ENCODE measurements at regions not wholly inside any gene's neighbourhood (a gene's known extent, or its start where the extent isn't known, plus 50 kb on each side); places are given as distances from the start of the nearest gene placed in this dataset.

DNA sequence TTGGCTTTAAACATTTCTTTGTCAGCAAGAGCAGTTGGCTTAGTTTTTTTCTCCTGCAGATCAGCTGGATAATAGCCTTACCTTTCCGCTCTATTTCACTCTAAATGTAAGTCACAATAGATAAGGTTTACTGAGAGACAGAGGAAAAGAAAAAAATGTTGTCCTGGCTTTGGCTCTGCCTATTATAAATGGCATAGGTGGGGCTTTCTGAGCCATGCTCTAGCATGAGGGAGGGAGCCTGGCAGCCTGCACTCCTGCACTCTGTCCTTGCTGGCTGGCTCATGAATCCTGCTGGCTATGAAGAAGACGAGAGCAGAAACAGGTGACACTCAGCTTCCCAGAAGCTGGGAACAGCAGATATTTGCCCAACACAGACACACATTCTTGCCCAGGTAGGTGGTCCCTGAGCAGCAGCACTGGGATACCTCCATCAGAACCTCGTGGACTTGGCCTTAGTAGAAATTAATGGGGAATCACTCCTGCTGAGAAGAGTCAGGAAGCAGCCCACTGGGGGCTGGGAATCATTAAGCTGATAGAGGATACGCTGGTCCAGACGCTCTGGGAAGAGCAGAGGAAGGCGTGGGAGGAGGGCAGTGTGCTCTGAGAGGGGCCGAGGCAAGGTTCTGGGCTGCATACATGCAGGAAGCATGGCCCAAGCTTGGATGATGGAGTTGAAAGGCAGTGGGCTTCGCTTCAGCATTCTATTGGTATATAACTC lies 514.4 kb upstream of the HS6ST1 start:
- H3K4me3 ChIP-seq (ENCODE audit: low read length): no peak overlapping the region
- no peak overlapping the region for H2AFZ ChIP-seq (ENCODE audit: low read depth, low read length)
- H3K36me3 ChIP-seq (ENCODE audit: insufficient read depth, low read length): no peaks in the 10 kb centered on the region
- peaks cover 3% of the 10 kb centered on the region for H3K27me3 ChIP-seq (ENCODE audit: insufficient read depth, low read length)
- H3K9me3 ChIP-seq (ENCODE audit: low read length): no peaks in the 10 kb centered on the region
- H3K4me1 ChIP-seq (ENCODE audit: insufficient read depth, low read length): peaks cover 3% of the 10 kb centered on the region

DNA sequence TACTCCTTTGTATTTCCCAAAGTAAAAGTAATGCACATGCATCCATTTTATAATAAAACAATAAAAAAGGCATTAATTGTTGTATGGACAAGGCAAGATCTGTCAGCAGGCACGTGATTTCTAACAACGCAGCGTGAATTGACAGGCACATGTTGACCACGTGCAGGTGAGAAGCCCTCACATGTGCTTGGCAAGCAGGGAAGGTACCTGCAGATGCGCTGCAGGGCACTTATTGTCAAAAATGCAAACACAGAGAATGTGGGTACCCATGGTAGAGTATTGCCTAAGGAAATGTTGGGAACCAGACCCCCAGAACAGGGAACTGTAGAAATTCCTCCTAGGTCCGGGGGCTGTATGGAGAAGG lies 515.0 kb upstream of the HS6ST1 start:
- no peaks in the 10 kb centered on the region for H3K36me3 ChIP-seq (ENCODE audit: insufficient read depth, low read length)
- no peak overlapping the region for H2AFZ ChIP-seq (ENCODE audit: low read depth, low read length)
- H3K4me1 ChIP-seq (ENCODE audit: insufficient read depth, low read length): peaks cover 3% of the 10 kb centered on the region
- H3K4me3 ChIP-seq (ENCODE audit: low read length): no peak overlapping the region
- H3K27me3 ChIP-seq (ENCODE audit: insufficient read depth, low read length): peaks cover 3% of the 10 kb centered on the region
- no peaks in the 10 kb centered on the region for H3K9me3 ChIP-seq (ENCODE audit: low read length)

DNA sequence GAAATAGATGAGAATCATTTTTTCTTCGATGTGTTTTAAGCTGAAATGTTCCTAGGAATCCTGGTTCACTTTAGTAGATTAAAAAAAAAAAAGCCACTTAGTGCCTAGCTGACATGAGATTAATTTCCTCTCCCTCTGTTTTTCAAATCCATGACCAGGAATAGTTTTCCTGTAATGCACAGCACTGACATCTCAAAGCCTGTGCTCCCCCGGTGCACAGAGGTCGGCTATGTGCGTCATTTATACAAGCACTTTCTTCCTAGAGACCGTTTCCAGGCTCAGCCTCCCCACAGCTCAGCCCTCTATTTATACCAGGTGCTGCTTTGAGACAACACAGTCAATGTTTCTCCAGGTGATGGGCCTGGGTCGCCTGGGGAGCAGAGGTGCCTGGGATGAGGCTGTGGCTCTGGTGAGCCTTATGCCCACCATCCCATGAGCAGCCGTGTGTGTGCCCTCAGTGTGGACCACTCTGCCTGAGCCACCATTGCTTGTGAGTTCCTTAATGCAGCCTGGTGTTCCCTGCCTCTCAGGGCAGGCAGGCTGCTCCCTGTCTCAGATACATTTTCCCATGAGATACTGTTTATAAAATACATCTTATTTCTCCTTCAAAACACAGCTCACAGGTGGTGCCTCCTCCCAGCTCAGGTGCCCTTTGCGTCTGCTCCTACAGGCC lies 515.7 kb upstream of the HS6ST1 start:
- H3K27me3 ChIP-seq (ENCODE audit: insufficient read depth, low read length): peaks cover 3% of the 10 kb centered on the region

DNA sequence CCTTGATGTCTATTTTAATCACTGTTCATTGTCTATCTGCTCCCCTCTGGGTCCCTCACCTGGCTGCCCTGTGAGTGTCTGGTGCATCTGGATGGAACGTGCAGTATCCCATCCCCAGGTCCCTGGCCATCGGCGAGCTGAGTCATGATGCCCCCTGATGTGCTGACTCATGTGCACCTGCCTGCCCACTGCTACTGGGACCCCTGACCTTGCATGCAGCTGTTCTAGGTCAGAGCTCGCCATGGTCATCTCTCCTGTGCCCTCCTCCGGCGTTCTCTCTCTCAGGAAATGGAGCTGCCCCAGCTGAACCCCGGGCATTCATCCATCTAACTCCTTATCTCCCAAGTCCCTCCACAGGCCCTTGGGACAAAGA lies 516.2 kb upstream of the HS6ST1 start:
- Histone ChIP-seq H3K27me3 (ENCODE audit: insufficient read depth, low read length) (peaks cover 3% of the 10 kb centered on the region), H2AFZ (ENCODE audit: low read depth, low read length) (no peak overlapping the region), H3K4me3 (ENCODE audit: low read length) (no peak overlapping the region), H3K4me1 (ENCODE audit: insufficient read depth, low read length) (peaks cover 3% of the 10 kb centered on the region), H3K9me3 (ENCODE audit: low read length) (no peaks in the 10 kb centered on the region), H3K36me3 (ENCODE audit: insufficient read depth, low read length) (no peaks in the 10 kb centered on the region)

More for the DNA sequence above, 515.7 kb upstream of the HS6ST1 start:
- Histone ChIP-seq H3K36me3 (ENCODE audit: insufficient read depth, low read length) (no peaks in the 10 kb centered on the region), H3K4me1 (ENCODE audit: insufficient read depth, low read length) (peaks cover 3% of the 10 kb centered on the region), H2AFZ (ENCODE audit: low read depth, low read length) (no peak overlapping the region), H3K4me3 (ENCODE audit: low read length) (no peak overlapping the region), H3K9me3 (ENCODE audit: low read length) (no peaks in the 10 kb centered on the region)

- Histone ChIP-seq H3K27me3 (ENCODE audit: insufficient read depth, low read length) (peaks cover 3% of the 10 kb centered on the region), H3K4me3 (ENCODE audit: low read length) (no peak overlapping the region), H3K36me3 (ENCODE audit: insufficient read depth, low read length) (no peaks in the 10 kb centered on the region), H2AFZ (ENCODE audit: low read depth, low read length) (no peak overlapping the region), H3K9me3 (ENCODE audit: low read length) (no peaks in the 10 kb centered on the region), H3K4me1 (ENCODE audit: insufficient read depth, low read length) (peaks cover 3% of the 10 kb centered on the region)
These were observed 516.7 kb upstream of the HS6ST1 start for GRCh38 chr2:128835342-128835855.

DNA sequence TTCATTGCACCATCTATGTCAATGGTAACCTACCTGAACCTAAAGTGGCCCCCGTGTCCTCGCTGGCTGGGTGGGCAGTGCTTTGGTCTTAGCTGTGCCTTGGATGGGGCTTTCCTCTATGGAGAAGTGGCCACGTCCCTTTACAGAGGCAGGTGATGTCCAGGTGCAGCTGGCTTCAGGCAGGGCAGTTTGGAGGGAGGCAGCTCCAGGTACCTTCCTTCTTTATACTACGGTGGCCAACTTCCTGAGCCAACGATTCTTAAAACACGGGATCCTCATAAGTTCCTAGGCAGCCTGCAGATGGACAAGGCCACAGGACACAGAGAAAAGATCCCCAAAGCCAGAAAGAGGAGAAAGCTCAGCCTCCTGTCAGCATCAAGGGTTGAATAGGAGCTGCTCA lies 517.3 kb upstream of the HS6ST1 start:
- no peaks in the 10 kb centered on the region for H3K36me3 ChIP-seq (ENCODE audit: insufficient read depth, low read length)
- H3K27me3 ChIP-seq (ENCODE audit: insufficient read depth, low read length): peaks cover 3% of the 10 kb centered on the region
- H2AFZ ChIP-seq (ENCODE audit: low read depth, low read length): no peak overlapping the region
- no peaks in the 10 kb centered on the region for H3K9me3 ChIP-seq (ENCODE audit: low read length)
- H3K4me3 ChIP-seq (ENCODE audit: low read length): no peak overlapping the region
- peaks cover 3% of the 10 kb centered on the region for H3K4me1 ChIP-seq (ENCODE audit: insufficient read depth, low read length)

DNA sequence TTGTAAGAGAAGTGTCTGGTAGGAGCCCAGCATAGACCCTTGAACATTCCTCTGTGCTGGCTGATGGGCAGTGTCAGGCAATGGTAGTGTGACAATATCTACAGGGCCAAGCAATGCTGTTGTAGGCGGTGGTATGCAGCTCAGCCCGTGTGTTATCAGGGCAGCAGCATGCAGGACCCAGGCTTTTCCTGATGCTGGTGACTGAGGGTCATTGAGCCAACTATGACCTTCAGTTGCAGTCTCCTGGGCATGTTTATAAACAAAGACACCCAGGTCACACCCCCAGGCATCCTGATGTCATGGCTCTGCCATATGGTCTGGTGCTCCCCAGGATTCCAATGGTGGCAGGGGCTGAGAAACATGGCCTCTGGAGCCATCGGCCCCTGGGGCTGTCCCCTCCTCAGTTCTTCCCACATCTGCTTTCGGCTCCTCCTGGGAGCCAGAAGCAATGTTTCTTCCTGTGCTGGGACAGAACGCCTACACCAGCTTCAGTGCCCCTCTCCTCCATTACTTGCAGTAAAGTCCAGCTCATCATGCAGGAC lies 518.0 kb upstream of the HS6ST1 start:
- Histone ChIP-seq H3K4me1 (ENCODE audit: insufficient read depth, low read length) (peaks cover 3% of the 10 kb centered on the region), H3K27me3 (ENCODE audit: insufficient read depth, low read length) (peaks cover 3% of the 10 kb centered on the region), H2AFZ (ENCODE audit: low read depth, low read length) (no peak overlapping the region)

DNA sequence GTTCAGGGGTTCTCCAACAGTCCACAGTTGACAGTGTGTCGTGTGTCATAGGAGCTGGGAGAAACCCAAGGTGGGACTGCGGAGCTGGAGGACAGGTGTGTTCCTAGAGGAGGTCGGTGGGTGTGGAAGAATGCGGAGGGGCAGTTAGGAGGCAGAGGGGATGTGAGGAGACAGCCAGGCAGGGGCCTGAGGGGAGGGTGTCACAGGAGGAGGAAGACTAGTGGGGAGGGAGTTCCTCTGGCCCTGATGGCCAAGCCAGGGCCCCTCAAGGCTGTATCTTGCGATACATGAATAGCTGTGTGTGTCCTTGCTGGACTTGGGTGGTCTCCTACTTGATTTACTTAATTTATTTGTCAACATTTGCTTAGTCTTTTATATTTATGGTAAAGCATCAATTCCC lies 519.6 kb upstream of the HS6ST1 start:
- Histone ChIP-seq H3K4me3 (ENCODE audit: low read length) (no peak overlapping the region), H3K27me3 (ENCODE audit: insufficient read depth, low read length) (peaks cover 3% of the 10 kb centered on the region), H3K36me3 (ENCODE audit: insufficient read depth, low read length) (no peaks in the 10 kb centered on the region), H3K4me1 (ENCODE audit: insufficient read depth, low read length) (peaks cover 3% of the 10 kb centered on the region), H2AFZ (ENCODE audit: low read depth, low read length) (no peak overlapping the region), H3K9me3 (ENCODE audit: low read length) (no peaks in the 10 kb centered on the region)

More for the DNA sequence above, 518.0 kb upstream of the HS6ST1 start:
- H3K9me3 ChIP-seq (ENCODE audit: low read length): no peaks in the 10 kb centered on the region
- H3K36me3 ChIP-seq (ENCODE audit: insufficient read depth, low read length): no peaks in the 10 kb centered on the region
- no peak overlapping the region for H3K4me3 ChIP-seq (ENCODE audit: low read length)

DNA sequence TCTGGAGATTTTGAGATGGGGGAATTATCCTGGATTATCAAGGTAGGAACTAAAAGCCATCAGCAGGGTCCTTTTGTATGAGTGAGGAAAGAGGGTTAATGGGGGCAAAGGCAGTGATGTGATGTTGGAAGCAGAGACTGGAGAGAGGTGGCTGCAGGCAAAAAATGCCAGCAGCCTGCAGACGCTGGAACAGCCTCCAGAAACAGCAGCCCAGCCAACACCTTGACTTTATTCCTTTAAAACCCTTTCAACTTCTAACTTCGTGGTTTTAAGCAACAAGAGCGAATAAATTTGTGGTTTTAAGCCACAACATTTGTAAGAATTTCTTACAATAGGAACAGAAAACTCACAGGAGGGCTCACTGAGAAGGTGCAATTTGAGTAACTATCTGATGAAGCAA lies 523.1 kb upstream of the HS6ST1 start:
- H3K36me3 ChIP-seq (ENCODE audit: insufficient read depth, low read length): no peaks in the 10 kb centered on the region
- H3K9me3 ChIP-seq (ENCODE audit: low read length): no peaks in the 10 kb centered on the region
- no peaks in the 10 kb centered on the region for H3K4me1 ChIP-seq (ENCODE audit: insufficient read depth, low read length)
- no peak overlapping the region for H3K4me3 ChIP-seq (ENCODE audit: low read length)
- H3K27me3 ChIP-seq (ENCODE audit: insufficient read depth, low read length): no peaks in the 10 kb centered on the region
- no peak overlapping the region for H2AFZ ChIP-seq (ENCODE audit: low read depth, low read length)

GRCh38 chr2:128867311-128867710 lies 548.6 kb upstream of the HS6ST1 start:
- H3K36me3 ChIP-seq (ENCODE audit: insufficient read depth, low read length): no peaks in the 10 kb centered on the region
- no peaks in the 10 kb centered on the region for H3K9me3 ChIP-seq (ENCODE audit: low read length)

DNA sequence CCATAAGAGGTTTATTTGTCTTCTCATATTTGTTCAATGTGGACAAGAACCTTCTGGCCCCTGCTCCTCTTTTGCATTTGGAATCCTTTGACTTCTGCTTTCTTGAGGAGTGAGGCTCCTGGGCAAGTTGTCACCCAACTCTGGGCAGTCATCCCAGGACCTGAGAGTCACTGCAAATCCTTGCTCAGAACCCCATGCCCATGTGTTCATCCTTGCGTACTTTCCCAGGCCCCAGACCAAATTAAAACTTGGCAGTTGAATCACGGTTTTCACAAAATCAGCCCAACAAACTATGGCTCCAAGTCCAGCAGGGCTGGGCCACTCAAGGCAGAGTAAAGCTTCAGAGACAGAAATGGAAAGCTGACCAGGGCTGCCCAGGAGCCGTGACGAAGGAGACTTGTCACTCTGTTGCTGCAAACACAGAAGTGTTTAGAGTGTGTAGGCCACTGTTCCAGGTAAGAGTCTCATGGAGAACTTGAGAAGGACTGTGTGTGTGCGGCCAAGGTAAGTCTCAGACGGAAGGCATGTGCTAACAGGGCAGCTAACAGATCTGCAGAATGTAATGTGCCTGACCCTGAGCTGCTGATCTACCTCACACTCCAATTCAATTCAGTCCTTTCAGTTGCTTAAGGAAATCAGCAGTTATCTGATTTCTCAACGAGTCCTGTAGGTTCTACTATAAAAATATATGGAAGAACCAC lies 549.4 kb upstream of the HS6ST1 start:
- no peaks in the 10 kb centered on the region for H3K4me1 ChIP-seq (ENCODE audit: insufficient read depth, low read length)
- H2AFZ ChIP-seq (ENCODE audit: low read depth, low read length): no peak overlapping the region
- H3K36me3 ChIP-seq (ENCODE audit: insufficient read depth, low read length): no peaks in the 10 kb centered on the region
- no peaks in the 10 kb centered on the region for H3K27me3 ChIP-seq (ENCODE audit: insufficient read depth, low read length)
- no peak overlapping the region for H3K4me3 ChIP-seq (ENCODE audit: low read length)
- no peaks in the 10 kb centered on the region for H3K9me3 ChIP-seq (ENCODE audit: low read length)

More at GRCh38 chr2:128867311-128867710, 548.6 kb upstream of the HS6ST1 start:
- Histone ChIP-seq H2AFZ (ENCODE audit: low read depth, low read length) (no peak overlapping the region), H3K4me3 (ENCODE audit: low read length) (no peak overlapping the region), H3K4me1 (ENCODE audit: insufficient read depth, low read length) (no peaks in the 10 kb centered on the region), H3K27me3 (ENCODE audit: insufficient read depth, low read length) (no peaks in the 10 kb centered on the region)

DNA sequence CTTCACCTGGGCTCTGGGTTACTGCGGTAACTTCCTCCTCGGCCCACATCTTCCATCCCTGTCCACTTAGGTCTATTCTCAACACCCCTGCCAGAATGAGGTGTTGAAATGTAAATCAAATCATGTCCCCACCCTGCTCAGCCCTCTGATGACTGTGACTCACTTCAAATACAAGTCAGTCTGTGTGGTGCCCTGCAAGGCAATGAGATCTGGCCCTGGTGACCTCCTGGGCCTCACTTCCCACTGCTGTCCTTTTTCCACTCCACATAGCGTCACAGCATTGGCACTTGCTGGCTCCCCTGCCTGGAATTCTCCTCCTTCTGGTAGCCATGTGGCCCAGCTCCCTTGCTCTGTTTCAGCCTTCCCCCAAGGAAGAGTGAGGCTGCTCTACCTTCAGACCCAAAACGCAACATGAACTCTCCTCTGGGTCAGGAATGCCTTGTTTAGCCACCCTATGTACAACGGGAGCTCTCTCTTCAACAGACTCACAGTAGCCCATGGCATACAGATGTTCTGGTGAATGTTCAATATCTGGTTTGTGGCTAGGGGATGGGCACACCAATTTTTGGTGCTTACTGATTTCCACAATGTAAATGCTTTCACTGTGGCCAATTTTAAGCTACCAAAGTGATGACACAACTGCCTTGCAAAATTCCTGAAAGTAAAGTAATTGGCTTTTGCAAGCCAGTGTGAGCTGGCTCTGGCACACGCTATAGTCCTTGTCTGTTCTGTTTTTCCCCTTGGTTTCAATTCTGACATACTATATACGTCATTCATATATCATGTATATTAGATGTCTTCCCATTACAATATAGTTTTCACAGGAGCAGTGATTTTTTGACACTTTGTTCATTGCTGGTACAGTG lies 550.3 kb upstream of the HS6ST1 start:
- Histone ChIP-seq H3K27me3 (ENCODE audit: insufficient read depth, low read length) (no peaks in the 10 kb centered on the region), H3K9me3 (ENCODE audit: low read length) (no peaks in the 10 kb centered on the region), H3K4me3 (ENCODE audit: low read length) (no peak overlapping the region), H3K36me3 (ENCODE audit: insufficient read depth, low read length) (no peaks in the 10 kb centered on the region), H2AFZ (ENCODE audit: low read depth, low read length) (no peak overlapping the region), H3K4me1 (ENCODE audit: insufficient read depth, low read length) (no peaks in the 10 kb centered on the region)
